HCT116 (cell line): ENCODE measurements at regions not wholly inside any gene's neighbourhood (a gene's known extent, or its start where the extent isn't known, plus 50 kb on each side); places are given as distances from the start of the nearest gene placed in this dataset.

ENCODE experiments used
- POLR2A ChIP-seq: IDR thresholded peaks from 2 replicates; pipeline ENCODE4 v1.7.0; 2011; ENCODE audit warnings: borderline replicate concordance; ENCODE audit not compliant: insufficient read depth, insufficient read length; ENCODE audit errors: extremely low read depth
- YY1 ChIP-seq: IDR thresholded peaks from 2 replicates; pipeline ENCODE4 v1.6.1; 2011; ENCODE audit warnings: low read length, low read depth, moderate library complexity, mild to moderate bottlenecking; ENCODE audit not compliant: insufficient replicate concordance; ENCODE audit errors: extremely low read depth
- TF ChIP-seq, protein P1 (sequence below), 3 experiments: fragments of 200-600 bp in 1 of 3; sonication (generic) in 1 of 3; IDR thresholded peaks in 2 of 3; conservative IDR thresholded peaks in 1 of 3; 2 replicates each; pipeline ENCODE4 v1.5.1; 2012 to 2017; ENCODE audit warnings: low read depth in 2 of 3, low read length in 2 of 3, antibody characterized with exemption in 1 of 3, borderline replicate concordance in 1 of 3, control low read depth in 1 of 3, mild to moderate bottlenecking in 1 of 3, mixed read lengths in 1 of 3, mixed run types in 1 of 3, moderate library complexity in 1 of 3; ENCODE audit not compliant: insufficient read depth in 1 of 3
- TF ChIP-seq, protein P2 (sequence below): IDR thresholded peaks from 2 replicates; pipeline ENCODE4 v1.6.1; 2012

DNA sequence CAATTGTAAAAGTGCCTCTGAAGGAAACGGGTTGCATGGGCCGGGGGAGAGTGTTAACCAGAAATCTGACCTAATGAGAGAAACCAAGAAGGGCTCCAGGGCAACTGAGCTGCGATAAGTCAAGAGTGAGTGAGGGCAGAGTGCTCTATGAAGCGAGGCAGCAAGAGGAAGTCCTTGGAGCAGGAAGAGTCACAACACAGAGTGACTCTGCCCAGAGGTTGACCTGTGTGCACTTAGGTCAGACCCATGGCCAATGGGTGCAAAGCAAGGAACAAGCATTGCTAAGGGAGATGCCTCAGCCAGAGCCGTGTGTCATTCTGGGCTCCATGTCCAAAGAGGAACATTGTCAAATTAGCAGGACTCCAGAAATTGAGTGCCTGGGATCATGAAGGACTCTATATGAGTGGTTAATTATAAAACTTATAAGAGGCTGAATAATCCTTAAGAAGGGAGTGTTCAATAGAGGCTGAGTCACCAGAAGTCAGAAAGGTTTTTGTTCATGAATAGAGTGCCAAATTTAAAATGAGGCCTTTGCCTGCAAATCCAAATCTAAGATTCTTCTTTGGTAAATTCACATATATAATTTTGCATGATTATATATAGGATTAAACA is 438.5 kb downstream of the MED10 start:
- TF ChIP-seq, protein P1, sequence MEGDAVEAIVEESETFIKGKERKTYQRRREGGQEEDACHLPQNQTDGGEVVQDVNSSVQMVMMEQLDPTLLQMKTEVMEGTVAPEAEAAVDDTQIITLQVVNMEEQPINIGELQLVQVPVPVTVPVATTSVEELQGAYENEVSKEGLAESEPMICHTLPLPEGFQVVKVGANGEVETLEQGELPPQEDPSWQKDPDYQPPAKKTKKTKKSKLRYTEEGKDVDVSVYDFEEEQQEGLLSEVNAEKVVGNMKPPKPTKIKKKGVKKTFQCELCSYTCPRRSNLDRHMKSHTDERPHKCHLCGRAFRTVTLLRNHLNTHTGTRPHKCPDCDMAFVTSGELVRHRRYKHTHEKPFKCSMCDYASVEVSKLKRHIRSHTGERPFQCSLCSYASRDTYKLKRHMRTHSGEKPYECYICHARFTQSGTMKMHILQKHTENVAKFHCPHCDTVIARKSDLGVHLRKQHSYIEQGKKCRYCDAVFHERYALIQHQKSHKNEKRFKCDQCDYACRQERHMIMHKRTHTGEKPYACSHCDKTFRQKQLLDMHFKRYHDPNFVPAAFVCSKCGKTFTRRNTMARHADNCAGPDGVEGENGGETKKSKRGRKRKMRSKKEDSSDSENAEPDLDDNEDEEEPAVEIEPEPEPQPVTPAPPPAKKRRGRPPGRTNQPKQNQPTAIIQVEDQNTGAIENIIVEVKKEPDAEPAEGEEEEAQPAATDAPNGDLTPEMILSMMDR (IDR thresholded peaks at IDR 0.05 in 2 of 3, conservative IDR thresholded peaks at IDR 0.05 in 1 of 3; ENCODE audit: borderline replicate concordance in 1 of 3, insufficient read depth in 1 of 3, low read depth in 2 of 3, low read length in 2 of 3), result no peak
- TF ChIP-seq POLR2A (no peak), YY1 (no peak)
- TF ChIP-seq, protein P2, sequence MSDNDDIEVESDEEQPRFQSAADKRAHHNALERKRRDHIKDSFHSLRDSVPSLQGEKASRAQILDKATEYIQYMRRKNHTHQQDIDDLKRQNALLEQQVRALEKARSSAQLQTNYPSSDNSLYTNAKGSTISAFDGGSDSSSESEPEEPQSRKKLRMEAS, result no peak
